CD4-positive, alpha-beta T cell treated with Interferon alpha-2 for 1 hour (primary cell): ENCODE measurements at regions not wholly inside any gene's neighbourhood (a gene's known extent, or its start where the extent isn't known, plus 50 kb on each side); places are given as distances from the start of the nearest gene placed in this dataset.

Experiments used
- DNase-seq, 2 donors: peaks; one replicate each; pipeline ENCODE4 v3.0.0-alpha.2; 2020 to 2022

DNA sequence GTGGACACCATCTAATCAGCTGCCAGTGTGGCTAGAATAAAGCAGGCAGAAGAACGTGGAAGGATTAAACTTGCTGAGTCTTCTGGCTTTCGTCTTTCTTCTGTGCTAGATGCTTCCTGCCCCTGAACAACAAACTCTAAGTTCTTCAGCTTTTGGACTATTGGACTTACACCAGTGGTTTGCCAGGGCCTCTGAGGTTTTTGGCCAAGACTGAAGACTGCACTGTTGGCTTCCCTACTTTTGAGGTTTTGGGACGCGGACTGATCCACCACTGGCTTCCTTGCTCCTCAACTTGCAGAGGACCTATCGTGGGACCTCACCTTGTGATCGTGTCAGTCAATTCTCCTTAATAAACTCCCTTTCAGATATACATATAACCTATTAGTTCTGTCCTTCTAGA is 696.1 kb upstream of the NCAM2 start:
- no peak for DNase-seq

DNA sequence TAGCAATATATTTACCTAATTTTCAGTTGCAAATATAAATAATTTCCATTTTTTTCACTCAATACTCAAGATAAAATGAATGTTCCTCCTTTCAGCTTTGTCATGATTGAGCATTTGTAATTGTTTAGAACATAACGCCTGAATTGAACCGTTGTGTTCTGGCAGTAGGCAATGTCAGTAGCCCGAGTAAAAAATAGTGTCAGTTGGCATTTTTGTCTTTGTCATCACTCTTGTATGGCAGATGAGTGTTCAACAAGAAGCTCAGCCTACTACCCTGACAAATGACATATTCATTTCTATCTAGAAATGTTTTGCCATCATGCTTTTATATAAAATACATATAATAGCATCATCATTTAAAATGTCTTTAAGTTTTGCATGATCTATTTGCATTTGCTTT is 691.4 kb upstream of the NCAM2 start:
- no peak for DNase-seq

DNA sequence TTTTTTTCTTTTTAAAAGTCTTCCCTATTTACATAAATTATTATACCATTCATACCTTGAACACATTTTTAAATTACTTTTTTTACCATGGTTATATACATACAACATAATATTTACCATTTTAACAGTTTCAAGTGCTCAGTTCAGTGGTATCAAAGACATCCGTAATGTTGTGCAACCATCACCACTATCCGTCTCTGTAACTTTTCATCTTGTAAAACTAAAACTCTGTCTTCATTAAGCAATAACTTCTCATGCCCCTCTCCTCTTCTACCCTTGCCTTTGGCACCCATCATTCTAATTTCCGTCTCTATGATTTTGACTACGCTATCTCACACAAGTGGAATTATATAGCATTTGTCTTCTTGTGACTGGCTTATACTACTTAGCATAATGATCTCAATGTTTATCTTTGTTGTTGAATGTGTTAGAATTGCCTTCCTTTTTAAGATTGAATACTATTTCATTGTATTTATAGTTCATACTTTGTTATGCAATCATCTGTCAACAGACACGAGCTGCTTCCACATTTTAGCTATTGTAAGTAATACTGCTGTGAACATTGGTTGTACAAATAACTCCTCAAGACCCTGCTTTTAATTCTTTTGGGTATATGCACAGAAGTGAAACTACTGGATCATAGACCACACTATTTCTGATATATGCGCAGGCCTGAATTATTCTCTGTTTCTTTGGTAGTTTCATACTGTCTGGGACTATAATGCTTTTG is 689.5 kb upstream of the NCAM2 start:
- no peak for DNase-seq

DNA sequence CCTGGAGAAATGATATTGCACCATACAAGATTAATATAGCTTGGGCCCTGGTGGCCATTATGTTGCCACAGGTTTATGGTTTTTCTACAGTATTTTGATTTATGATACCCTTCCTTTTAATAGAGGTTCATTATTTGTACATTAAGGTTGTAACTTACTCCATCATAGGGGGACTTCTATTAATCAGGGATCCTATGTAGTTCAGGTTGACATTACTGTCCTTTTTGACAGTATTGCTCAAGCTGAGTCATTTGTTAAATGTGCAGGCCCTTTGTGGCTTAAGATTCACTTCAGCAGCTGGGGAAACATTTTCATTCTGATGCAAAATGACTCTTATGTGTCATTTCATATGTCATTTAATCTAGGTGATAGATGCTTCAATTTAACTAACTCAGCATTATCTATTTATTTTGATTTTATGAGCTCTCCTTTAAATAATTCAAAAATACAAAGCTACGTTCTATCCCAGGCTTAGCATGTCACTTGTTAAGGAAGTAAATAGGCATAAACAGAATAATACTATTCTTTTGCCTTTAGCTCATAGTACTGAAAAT is 686.9 kb upstream of the NCAM2 start:
- DNase-seq = no peak

DNA sequence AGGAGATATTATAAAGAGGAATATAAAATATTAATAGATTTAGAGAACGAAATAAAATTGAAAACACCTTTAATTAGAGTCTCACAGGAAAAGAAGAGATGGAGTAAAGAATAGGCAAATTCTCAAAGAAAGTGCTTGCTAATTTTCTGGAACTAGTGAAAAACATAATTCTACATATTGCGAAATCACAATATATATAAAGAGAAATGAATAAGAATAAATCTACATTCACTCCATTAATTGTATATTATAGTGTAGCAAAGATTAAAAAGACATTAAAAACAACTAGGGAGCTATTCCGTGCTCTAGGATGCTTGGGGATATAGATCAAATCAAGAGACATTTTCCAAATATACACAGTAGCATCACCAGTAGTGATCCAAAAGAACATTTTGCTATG is 685.2 kb upstream of the NCAM2 start:
- DNase-seq = no peak

DNA sequence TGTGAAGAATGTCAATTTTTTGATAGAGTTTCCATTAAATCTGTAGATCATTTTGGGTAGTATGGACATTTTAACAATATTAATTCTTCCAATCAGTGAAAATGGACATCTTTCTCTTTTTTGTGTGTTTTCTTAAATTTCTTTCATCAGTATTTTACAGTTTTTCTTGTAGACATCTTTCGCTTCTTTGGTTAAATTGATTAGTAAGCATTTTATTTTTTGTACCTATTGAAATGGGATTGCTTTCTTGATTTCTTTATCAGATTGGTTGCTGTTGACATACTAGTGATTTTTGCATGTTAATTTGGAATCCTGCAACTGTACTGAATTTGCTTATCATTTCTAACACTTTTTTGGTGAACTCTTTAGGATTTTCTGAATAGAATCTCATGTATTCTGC is 683.2 kb upstream of the NCAM2 start:
- DNase-seq = no peak

DNA sequence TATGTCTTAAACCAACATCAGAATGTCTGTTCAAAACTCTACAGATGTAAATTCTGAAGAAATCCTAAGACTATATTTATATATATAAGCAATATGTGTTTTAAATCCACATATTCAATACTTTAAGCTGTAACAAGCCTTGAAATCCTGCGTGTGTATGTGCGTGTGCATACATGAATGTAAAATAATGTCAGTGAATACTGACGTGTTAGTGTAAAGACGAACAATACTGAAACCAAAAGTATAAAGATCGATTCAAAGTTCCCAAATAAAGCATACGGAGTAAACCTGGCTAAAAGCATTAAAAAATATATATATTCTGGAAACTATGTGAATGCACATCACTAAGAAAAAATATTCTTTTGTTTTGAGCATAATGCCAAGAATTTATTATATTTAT is 668.6 kb upstream of the NCAM2 start:
- DNase-seq = no peak

DNA sequence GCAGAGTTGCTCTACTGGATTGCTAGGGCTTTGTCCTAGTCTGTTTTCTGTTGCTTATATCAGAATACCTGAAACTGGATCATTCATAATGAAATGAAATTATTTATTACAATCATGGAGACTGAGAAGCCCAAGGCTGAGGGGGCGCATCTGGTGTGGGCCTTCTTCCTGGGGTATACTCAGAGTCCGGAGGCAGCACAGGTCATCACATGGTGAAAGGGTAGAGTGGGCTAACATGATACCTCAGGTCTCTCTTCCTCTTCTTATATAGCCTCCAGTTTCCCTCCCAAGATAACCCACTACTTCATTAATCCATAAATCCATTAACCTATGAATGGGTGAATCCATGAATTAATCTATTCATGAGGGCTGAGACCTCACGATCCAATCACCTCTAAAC is 667.6 kb upstream of the NCAM2 start:
- no peak for DNase-seq

DNA sequence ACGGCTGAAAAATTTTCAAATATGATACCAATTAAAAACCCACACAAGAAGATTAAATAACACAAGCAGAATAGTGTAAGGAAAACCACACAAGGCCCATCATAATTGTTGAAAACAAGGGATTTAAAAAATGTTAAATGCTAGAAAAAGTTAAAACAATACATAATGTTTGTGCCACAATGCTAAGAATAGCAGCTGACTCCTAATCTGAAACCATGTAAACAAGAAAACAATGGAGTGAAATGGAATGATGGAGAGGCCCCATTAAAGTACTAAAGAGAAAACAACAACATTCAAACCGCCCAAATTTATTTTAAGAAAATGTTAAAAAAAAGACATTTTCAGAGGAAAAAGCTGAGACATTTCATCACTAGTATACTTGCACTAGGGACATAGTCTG is 663.6 kb upstream of the NCAM2 start:
- no peak for DNase-seq

DNA sequence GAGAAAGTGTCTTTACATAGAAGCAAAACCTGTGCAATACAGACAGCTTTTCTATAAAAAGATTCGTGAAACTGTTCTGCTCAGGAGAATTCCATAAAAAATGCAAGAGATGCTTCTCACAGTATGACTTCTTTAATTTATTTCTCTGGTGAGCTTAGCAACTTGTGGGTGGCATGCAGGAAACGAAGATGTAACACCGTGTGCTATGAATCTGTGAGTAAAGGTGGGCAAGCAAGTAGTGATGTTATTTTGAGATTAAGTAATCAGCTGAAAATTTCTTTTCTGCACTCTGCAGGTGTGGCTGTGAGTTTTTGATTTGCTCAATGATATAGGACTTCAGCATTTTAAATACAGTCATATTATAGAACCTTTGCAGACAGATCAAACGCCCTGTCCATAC is 656.8 kb upstream of the NCAM2 start:
- DNase-seq = no peak

DNA sequence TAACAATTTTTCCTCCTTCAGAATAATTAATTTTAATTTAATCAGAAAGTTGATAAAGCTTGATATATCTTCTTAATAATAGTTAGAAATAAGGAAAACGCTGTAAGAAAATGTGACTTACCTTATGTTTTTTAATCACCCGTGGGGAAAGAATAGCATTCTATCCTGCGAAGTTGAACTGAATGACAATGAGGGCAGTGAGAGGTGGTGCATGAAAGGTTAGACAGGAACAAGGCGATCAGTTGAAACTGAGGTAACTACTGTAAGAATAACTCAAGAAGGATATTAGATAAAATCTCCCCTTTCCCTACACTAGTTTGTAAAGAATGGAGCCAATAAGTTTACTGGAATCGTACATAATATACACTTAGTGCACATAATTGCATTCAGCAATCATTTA is 655.0 kb upstream of the NCAM2 start:
- no peak for DNase-seq

DNA sequence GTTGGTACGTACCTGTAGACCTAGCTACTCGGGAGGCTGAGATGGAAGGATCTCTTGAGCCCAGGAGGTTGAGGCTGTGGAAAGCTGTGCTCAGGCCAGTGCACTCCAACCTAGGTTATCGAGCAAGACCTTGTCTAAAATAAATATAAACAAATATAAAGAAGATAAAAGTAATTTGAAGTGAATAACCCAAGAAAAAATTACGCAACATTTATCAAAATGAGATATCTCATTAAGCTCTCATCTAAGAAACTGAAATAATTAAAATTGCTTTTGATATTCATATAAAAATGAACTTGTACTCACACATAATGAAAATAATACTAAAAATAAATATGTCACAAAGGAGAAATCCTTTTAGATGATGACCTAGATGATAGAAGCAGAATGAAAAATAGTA is 647.1 kb upstream of the NCAM2 start:
- no peak for DNase-seq

DNA sequence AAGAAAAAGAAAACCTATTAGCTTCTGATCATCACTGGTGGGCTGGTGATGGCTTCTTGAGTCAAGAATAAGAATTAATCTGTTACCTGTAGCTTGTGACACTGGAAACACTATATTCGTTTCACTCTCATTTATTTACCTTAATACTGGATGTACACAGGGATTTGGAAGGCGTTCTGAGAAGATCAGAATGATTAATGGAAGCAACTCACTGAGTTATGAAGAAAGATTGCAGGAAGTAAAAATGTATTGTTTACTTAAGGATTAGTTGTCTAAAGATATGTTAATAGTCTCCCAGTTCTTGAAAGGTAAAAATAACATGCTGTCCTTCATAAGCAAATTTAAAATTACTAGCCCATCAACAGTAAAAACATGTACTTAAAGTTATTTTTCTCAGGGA is 644.9 kb upstream of the NCAM2 start:
- DNase-seq = no peak

DNA sequence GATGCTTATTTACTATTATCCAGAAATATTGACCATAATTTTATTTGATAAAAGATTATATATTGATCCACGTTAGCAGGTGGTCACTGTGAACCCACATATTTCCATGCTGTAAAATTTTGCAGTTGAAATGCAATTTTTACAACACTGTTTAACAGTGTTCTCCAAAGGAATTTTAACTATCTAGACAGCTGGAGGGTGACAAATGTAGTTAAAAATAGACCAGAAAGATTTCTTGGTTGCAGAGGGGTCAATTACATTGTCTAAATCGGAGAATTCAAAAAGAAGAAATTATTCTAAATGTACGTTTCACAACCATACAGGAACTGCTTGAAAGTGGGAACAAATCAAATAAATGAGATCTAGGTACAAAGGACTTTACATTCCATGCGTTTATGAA is 625.2 kb upstream of the NCAM2 start:
- no peak for DNase-seq

DNA sequence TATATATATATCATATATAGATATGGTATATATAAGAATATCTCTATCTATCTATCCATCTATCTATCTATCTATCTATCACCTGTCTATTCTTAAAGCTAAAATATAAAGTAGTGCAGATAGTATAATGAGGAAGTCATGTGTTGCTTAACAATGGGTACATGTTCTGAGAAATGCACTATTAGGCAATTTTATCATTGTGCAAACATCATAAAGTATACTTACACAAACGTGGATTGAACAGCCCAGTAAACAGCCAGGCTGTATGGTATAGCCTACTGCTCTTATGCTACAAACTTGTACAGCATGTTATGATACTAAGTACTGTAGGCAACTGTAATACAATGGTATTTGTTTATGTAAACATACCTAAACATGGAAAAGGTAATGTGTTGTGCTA is 621.0 kb upstream of the NCAM2 start:
- no peak for DNase-seq

DNA sequence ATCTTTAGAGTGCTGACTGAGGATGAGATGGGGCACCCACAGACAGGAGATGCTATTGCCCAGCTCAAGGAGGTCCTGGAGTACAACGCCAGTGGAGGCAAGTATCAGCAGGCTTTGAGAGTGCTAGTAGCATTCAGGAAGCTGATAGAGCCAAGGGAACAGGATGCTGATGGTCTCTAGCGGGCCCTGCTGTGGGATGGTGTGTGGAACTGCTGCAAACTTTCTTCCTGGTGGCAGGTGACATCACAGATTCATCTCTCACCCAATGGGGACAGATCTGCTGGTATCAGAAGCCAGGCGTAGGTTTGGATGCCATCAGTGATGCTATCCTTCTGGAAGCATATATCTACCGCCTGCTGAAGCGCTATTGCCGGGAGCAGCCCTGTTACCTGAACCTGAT is 609.8 kb upstream of the NCAM2 start:
- no peak for DNase-seq

DNA sequence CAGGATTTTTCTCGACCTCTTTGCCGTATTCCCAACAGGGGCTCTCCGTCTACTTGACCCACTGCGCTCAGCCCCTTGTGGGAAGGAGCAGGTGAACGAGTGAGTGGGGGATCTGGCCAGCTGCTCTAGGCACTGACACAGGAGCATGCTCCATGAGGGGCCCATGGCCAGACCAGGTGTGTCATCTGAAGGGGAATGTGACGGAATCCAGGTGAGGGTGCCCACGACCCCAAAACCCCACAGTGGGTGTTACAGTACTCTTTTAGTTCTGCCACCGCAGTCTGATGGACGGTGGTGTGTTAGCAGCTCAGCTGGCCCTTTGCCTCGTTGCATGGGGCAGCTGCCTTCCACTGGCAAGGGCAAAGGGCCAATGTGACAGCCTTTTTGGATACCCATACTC is 601.4 kb upstream of the NCAM2 start:
- DNase-seq = no peak

DNA sequence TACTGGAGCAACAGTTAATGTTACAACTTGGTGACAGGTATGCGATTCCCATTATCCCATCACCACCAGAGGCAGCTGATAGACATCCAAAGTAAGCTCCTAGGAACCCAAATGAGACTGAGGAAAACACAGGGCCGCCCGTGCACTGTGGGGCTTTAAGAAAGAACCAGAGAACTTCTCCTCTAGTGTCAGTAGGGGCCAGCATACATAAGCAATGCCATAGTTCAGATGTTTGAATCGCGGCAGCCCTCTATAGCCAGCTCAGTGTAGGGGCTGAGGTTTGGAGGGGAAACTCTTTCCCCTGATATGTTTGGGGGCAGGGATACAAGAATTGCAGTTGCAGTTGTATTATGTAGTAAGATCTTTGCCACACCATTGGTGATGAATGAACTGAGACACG is 593.3 kb upstream of the NCAM2 start:
- no peak for DNase-seq

DNA sequence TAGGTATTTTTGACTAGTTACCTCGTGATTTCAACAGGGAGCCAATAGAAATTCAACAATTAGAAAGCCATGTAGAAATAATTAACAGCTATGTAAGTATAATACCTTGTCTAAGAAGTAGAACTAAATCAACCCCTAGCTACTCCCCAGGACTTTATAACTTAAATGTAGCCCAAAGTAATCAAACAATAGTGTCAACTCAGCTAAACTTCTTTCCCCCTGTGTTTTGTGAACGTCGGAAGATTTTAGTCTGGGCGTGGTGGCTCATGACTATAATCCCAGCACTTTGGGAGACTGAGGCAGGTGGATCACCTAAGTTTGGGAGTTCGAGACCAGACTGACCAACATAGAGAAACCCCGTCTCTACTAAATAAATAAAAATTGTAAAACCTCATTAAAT is 579.9 kb upstream of the NCAM2 start:
- DNase-seq = no peak

DNA sequence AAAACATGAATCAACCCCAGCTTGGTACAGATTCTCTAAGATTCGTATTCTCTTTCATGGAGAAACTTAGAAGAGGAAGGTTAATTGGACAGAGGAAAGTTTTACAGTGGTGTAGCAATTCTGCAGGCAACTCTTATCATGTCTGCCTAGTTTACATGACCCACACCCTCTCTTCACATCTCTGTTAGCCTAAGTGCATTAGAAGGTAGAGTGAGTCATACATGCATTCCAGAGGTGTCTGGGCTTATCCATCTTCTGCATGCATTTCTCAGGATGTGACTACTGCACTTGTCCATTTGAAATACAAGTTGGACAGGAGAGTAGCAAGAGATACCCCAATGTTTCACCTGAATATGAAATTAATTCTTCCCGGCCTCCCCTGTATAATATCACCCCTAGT is 578.4 kb upstream of the NCAM2 start:
- no peak for DNase-seq

DNA sequence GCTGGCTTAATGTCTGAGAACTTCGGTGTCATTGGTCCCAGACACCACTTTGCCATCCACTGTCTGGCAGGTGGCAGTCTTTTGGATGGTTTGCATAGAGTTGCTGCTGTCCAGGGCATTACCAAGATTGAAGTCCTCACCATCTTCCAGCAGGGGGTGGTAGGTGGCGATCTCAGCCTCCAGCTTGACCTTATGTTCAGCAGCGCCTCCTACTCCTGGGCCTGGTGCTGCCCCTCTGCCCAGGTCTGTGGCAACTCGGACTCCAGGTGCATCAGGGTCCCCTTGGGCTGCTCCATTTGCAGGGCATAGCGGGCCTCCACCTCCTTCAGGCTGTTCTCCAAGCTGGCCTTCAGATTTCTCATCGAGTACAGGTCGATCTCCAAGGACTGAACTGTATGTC is 573.3 kb upstream of the NCAM2 start:
- DNase-seq = no peak

DNA sequence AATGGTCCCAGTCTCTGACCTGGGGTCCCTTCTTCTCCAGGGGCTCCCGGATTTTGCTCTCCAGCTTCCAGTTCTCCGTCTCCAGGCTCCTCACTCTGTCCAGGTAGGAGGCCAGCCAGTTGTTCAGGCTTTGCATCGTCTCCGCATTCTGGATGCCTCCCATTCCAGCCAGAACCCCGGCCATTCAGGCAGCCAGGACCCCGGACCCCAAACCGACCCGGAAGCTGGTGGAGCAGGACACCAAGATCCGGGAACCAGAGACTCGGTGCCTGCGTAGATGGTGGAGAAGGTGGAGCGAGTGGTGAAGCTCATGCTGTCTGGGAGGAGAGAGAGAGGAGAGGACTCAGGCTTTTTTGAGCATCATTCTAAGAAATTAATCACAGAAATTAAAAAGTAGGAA is 572.4 kb upstream of the NCAM2 start:
- no peak for DNase-seq

DNA sequence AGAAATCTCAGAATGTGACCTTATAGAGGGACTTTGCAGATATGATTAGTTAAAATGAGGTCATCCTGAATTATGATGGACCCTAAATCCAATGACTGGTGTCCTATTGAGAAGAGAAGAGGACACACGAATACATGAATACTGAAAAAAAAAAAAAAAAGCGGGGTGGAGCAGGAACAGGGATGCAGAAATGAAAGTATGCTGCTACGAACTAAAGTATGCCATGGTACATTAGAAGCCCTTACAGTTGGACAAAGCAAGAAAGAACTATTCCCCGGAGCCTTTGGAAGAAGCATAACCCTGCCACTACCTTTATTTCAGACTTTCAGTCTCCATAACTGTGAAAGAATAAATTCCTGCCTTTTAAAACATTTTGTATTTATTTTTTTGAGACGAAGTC is 557.9 kb upstream of the NCAM2 start:
- DNase-seq = no peak

DNA sequence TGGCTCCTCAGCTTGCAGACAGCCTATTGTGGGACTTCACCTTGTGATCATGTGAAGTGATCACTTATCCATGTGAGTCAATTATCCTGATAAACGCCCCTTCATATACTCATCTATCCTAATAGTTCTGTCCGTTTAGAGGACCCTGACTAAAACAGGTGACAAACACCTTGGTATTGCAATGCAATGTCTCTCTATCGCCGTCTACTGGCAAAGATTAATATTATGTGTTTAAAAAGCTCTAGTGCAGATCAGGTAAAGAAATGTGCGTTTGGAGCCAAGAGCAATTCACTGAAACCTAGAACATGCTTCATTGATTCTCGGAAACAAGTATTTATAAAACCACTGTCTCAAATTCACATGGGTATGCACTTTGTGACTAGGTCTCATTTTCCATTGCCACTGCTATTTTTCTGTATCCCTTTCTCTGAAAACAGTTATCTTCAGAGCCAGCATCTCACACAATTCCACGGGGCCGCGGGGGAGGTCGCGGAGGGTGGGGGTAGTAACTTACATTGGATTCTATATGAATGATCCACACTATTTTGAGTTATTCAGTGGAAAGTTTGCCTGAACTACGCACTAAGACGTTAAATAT is 554.6 kb upstream of the NCAM2 start:
- DNase-seq = no peak

DNA sequence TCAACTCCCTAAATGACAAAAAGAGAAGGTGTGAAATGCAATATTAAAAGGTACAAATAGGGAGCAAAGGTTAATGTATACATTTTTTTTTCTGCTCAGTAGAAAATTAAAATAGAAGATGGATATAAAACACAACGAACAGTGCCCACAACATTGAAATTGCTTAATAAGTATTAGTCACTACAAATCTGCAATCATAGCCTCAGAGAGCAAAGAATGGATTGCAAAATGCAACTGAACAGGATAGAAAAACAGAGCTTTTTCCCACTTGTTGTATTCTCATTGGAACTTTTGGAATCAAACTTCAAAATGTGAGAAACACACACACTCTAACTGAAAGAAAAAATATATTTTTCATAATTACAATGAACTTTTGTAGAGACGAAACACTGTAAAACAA is 552.2 kb upstream of the NCAM2 start:
- no peak for DNase-seq
